ENCODE measurements at regions not wholly inside any gene's neighbourhood (a gene's known extent, or its start where the extent isn't known, plus 50 kb on each side); places are given as distances from the start of the nearest gene placed in this dataset.
A peak's percentile ranks its signal among the peaks of the same experiment; 100 is the strongest.
"Not testable (repeated sequence)": the region's sequence is repeated elsewhere in the genome, so short reads cannot be mapped to it uniquely, and the experiment has no call there.

- DNase-seq: no peak
Measured at GRCh38 chr6:74757813-74758212, 448.0 kb downstream of the COL12A1 start.

DNA sequence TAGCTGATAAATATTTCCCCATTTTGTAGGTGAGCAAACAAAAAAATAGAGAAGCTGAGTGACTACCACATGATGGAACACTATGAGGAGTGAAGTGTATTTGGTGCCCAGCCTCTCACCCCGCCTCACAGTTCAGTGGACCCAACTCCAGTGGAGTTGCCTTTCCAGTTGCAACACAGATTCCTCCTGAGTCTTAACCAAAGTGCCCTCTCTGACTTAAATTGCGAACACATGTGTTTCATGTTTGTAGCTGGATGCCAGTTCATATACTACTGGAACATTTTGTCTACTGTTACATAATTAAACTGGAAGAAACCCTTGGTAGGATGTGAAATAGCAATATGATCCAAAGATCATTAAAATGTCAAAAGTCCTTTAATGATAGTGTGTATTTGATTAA lies 448.9 kb downstream of the COL12A1 start:
- DNase-seq: no peak

GRCh38 chr6:74755778-74756177 lies 450.1 kb downstream of the COL12A1 start:
- DNase-seq: no peak

DNA sequence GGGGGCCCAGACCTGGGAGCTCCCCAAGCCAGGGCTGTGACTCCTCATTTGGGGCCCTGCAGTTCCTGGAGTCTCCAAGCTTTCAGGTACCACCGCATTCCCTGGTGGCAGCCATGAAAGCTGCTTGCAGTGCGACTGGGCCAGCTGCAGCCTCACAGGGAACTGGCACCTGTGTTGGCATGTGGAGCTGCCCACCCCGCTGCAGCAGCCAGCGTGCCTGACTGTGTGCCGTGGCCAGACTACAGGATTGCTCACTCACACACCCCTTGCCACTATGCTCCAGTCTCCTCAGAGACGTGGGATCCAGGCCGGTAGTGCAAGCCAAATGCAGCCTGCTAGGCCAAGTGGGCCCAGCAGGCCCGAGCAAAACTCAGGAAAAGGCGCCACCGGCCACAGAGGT lies 450.7 kb downstream of the COL12A1 start:
- no peak for DNase-seq

GRCh38 chr6:74753883-74754600 lies 451.8 kb downstream of the COL12A1 start:
- DNase-seq: no peak

- DNase-seq: no peak
Measured at GRCh38 chr6:74752303-74752702, 453.6 kb downstream of the COL12A1 start.

DNA sequence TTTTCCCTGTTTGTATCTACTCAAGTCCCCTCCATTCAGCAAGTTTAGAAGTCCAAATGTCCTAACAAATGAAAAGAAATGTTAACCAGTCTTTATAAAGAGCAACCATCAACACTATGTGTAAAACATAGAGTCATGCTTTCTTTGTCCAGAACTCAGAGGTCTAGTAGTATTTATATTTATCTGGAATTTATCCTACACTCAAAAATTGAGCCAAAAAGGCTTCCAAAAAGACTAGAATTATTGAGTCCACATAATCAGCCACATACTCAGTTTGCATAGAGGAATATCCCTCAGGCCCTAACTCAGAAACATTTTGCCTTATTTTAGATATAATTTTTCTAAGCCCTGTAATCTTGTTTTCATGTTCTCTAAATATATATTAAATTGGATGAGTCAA lies 455.0 kb downstream of the COL12A1 start:
- no peak for DNase-seq

- DNase-seq: peak; percentile 42
Measured at GRCh38 chr6:74749211-74750147, 456.4 kb downstream of the COL12A1 start.

DNA sequence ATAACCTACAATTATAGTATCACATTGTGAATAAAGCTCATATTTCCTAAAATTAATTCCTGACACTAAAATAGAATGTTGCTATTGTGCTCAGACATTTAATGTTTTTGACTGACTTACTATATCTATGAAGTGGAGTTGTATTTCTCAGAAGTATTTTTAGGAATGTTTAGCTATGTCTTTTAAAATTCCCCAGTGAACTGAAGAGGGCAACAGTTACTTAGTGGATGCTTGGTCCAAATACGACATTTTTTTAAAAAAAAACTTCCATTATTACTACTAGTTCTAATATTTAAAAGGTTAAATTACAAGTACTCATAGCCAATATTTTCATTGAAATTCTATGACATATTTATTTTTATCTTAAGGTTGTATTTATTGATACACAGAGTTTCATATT lies 460.2 kb downstream of the COL12A1 start:
- DNase-seq: no peak

- no peak for DNase-seq
Measured at GRCh38 chr6:74742793-74743508, 462.9 kb downstream of the COL12A1 start.

GRCh38 chr6:74741646-74742045 lies 464.2 kb downstream of the COL12A1 start:
- DNase-seq: no peak

GRCh38 chr6:74735304-74735703 lies 470.5 kb downstream of the COL12A1 start:
- peak; percentile 96 for DNase-seq

GRCh38 chr6:74734901-74735300 lies 471.0 kb downstream of the COL12A1 start:
- DNase-seq: no peak

- peak; percentile 65 for DNase-seq
Measured at GRCh38 chr6:74733830-74734620, 471.8 kb downstream of the COL12A1 start.

DNA sequence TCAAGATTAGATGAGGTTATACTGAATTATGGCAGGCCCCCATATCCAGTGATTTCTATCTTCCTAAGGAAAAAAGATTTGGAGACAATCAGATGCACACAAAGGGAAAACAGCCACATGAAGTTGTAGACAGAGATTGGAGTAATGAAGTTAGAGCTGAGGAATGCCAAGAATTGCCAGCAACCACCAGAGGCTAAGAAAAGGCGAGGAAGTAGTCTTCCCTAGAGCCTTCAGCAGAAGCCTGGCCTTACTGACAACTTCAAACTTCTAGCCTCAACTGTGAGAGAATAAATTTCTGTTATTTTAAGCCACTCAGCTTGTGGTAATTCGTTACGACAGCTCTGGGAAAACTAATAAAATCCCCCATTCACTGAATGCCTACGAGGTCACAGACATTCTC lies 473.9 kb downstream of the COL12A1 start:
- DNase-seq: peak; percentile 93

DNA sequence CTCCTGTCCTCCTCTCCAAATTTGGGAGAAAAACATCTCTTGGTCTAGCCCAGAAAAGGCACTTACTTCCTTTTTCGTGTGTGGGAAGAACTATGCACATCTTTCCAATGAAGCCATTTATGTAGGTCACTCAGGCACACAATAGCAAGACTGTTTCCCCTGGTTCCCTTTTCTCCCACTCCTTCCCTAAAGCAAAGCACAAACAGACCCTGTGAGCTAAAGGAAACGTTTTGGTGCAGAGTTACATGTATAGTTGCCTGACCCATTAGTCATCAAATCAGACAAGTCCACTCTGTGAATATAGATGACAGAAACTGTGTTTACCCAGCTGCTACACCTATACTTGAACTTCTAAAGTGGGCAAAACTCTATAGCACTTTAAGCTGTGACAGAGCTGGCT lies 474.6 kb downstream of the COL12A1 start:
- DNase-seq: peak; percentile 59

DNA sequence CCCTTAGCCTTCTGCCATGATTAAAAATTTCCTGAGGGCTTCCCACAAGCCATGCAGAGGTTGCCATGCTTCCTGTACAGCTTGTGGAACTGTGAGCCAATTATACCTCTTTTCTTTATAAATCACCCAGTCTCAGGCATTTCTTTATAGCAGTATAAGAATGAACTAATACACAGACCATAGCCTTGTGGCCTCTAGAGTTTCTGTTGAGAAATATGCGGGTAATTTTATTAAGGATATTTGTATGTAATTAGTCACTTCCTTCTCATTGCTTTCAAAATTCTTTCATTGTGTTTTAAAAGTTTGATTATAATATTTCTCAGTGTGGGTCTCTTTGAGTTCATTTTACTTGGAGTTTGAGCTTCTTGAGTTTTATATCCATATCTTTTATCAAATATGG lies 484.9 kb downstream of the COL12A1 start:
- DNase-seq: no peak

DNA sequence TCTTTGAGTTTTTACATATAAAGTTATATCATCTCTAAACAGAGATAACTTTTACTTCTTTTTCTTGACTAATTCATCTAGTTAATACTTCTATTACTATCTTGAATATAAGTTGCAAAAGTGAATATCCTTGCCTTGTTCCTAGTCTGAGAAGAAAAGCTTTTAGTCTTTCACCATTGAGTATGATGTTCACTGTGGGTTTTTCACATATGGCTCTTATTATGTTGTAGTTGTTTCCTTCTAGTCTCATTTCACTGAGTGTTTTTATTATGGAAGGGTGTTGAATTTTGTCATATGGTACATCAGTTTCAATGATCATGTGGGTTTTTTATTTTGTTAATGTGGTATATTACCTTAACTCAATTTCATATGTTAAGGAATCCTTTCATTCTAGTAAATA lies 488.3 kb downstream of the COL12A1 start:
- no peak for DNase-seq

DNA sequence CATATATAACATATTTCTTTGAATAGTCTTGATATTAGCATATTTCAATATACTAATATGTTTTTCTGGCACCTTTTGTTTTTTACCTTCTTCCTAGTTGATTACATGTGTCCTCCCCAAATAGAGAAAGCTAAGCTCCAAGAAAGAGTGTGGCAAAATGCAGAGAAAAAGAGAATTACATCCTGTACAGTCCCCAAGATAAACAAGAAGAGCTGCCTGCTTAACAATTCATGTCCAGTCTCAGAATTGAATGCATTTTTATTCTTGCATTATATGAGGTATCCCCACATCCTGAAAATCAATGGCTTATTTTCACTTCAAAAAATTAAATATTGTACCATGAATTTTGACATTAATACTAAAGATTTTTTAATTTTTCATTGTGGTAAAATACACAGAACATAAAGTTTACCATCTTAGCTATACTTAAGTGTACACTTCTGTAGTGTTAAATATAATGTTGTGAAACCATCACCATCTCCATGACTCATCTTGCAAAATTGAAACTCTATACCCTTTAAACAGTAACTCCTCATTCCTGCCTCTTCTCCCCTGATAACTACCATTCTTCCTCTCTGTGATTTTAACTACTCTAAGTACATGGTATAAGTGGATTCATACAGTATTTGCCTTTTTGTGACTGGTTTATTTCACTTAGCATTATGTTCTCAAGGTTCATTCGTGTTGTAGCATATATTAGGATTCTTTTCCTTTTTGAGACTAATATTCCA lies 490.3 kb downstream of the COL12A1 start:
- DNase-seq: peak; percentile 77

DNA sequence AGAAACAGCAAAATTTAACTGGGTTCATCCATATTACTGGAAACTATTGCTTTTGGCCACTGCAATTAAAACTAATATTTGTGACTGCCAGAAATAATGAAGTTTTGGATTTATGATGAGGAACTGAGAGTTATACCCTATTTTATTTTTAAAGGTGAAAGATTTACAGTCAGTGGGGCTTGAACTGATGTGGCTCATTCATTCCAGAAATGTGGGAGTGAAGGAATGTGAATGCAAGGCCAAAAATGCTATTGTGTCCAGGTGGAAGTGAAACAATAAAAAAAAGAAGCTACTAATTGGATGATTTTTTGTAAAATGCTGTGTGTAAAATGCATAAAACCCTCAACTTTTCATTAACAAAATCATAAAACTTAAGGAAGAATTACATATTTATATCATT lies 491.9 kb downstream of the COL12A1 start:
- peak; percentile 34 for DNase-seq

GRCh38 chr6:74705451-74705850 lies 500.4 kb downstream of the COL12A1 start:
- peak; percentile 31 for DNase-seq

GRCh38 chr6:74704540-74704939 lies 501.3 kb downstream of the COL12A1 start:
- not testable (repeated sequence) for DNase-seq
